Neural cell (in vitro differentiated cells): ENCODE measurements at regions not wholly inside any gene's neighbourhood (a gene's known extent, or its start where the extent isn't known, plus 50 kb on each side); places are given as distances from the start of the nearest gene placed in this dataset.

Experiments used
- EP300 ChIP-seq: fragments of 450-650 bp; conservative IDR thresholded peaks from 2 replicates; pipeline ENCODE4 v1.6.1; 2014; ENCODE audit warnings: antibody characterized with exemption, mild to moderate bottlenecking, moderate library complexity; ENCODE audit not compliant: poor library complexity, severe bottlenecking
- small RNA-seq, 3 experiments: library from RNA; depleted of rRNA; stranded (forward); fragments of <200 nt; gene quantifications; one replicate each; pipeline ENCODE3, GENCODE V24; 2012
- TF ChIP-seq, protein P1 (sequence below): IDR thresholded peaks from 2 replicates; pipeline ENCODE4 v1.6.1; 2012; ENCODE audit warnings: borderline replicate concordance

DNA sequence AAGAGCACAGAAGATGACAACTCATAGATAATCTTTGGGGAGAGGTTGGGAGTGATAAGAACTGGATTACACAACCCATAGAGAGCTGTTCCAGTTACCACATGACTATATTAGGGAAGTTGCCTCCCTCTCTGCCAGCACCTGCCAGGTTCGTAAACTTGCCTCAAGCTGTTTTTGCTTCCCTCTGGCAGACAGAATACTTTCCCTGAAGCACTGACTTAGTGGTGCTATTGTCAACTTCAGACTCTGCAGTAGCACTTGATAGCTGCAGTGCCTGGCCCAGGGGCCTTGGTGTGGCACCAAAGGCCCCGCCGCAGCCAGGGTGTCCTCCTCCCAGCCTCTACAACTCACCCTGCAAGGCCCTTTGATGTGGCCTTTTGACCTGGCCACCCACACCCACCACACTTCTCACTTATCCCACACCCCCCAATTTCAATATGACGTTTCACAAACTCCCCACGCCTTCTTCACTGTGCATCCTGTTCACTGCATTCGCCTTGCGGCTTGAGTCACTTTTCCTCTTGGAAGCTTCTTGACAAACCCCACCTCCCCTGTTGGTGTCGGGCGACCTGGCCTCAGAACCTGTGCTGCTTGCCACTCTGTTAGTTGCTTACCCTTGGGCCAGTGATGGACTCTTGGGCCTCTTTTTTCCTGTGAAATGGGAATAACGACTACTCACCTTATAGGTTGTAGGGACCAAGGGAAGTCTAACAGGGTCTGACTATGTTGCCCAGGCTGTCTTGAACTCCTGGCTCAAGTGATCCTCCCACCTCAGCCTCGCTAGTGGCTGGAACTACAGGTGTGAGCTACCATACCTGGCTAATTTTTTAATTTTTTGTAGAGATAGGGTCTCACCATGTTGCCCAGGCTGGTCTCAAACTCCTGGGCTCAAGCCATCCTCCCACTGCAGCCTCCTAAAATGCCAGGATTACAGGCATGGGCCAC, 50.2 kb upstream of the PODXL start (continued):
- TF ChIP-seq, protein P1, sequence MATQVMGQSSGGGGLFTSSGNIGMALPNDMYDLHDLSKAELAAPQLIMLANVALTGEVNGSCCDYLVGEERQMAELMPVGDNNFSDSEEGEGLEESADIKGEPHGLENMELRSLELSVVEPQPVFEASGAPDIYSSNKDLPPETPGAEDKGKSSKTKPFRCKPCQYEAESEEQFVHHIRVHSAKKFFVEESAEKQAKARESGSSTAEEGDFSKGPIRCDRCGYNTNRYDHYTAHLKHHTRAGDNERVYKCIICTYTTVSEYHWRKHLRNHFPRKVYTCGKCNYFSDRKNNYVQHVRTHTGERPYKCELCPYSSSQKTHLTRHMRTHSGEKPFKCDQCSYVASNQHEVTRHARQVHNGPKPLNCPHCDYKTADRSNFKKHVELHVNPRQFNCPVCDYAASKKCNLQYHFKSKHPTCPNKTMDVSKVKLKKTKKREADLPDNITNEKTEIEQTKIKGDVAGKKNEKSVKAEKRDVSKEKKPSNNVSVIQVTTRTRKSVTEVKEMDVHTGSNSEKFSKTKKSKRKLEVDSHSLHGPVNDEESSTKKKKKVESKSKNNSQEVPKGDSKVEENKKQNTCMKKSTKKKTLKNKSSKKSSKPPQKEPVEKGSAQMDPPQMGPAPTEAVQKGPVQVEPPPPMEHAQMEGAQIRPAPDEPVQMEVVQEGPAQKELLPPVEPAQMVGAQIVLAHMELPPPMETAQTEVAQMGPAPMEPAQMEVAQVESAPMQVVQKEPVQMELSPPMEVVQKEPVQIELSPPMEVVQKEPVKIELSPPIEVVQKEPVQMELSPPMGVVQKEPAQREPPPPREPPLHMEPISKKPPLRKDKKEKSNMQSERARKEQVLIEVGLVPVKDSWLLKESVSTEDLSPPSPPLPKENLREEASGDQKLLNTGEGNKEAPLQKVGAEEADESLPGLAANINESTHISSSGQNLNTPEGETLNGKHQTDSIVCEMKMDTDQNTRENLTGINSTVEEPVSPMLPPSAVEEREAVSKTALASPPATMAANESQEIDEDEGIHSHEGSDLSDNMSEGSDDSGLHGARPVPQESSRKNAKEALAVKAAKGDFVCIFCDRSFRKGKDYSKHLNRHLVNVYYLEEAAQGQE: no peak
- no peak for TF ChIP-seq EP300

Small RNAs in the stretch of these regions (small RNA-seq; reads per million reads assigned to genes)
- 0 reads per million in 3 experiments for gene AC009518.3
